ENCODE measurements at regions not wholly inside any gene's neighbourhood (a gene's known extent, or its start where the extent isn't known, plus 50 kb on each side); places are given as distances from the start of the nearest gene placed in this dataset.
"Not testable (repeated sequence)": the region's sequence is repeated elsewhere in the genome, so short reads cannot be mapped to it uniquely, and the experiment has no call there.

DNA sequence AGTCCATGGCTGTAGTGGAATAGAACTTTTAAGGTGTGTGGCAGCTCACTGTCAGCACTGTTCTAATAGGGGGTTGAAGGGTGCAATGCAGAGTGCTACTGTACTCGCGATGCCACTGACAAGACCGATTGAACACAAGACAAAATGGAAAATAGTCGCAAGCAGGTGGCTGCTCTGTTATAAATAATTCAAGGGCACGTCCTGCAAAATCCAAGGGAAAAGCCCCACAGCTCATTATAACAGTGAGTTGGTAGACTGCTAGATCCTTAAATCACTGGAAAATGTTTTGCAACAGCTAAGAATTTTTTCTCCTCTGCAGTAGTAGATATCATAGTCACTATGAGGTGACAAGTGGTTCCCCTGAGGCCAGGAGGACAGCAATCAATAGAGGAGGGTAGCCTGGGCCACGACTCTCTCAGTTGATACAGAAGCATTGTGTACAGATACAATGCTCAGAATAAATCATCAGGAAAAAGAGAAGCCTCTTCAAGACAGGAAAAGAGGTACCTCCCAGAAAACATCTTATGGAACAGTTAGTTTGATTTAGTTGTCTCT is 926.3 kb downstream of the TLE4 start:
- no peak for DNase-seq

DNA sequence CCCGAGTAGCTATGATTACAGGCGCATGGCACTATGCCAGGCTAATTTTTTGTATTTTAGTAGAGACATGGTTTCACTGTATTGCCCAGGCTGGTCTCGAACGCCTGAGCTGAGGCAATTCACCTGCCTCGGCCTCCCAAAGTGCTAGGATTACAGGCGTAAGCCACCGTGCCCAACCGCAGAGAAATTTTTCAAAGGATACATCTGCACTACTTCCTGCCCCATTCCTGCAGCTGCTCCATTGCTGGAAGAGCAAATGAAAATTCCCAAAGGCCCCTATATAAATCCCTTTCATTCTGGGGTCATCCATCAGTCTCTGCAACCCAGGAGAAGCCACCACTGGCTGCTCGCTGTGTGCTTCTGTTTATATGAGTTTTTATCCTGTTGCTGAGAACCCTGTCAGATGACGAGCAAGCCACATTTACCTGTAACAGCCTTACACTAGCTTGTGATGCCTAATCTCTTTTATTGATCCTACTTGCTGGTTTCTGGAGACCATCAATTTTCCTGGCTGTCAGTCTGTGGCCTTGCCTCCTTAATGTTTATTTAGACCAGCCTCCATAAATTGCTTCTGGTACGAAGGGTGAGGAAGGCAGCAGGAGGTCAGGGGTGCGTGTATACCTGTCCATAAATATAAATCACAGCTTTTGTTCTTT is 925.3 kb downstream of the TLE4 start:
- DNase-seq: no peak

- no peak for DNase-seq
Observed at GRCh38 chr9:80493258-80493657, 921.5 kb downstream of the TLE4 start.

GRCh38 chr9:80492221-80492620 is 920.5 kb downstream of the TLE4 start:
- DNase-seq: no peak

DNA sequence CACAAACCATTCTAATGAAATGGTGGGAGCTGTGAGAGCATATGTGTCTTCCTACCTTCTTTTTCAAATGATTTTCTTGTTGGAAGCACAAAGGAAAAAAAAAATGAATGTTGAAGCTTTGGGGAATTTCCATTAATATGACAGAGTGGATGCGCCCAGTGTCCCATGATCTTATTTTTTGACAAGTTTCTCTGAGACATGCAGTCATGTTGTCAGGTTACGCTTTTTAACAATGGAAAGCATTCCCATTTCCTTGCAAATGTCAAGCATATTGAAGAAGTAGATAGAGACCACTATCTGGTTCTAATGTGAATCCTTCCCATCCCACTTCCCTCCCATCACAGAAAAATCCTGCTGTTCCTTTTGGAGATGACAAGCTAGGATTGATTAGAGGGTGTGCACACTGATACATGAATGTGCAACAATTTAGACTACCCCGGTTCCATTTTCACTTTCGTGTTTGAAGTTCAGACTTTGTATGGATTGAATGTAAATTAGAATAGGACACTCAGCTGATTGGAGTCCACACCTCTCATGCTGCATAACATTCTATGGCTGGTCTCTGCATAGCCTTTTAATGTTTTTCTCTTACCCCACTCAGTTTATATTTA is 919.4 kb downstream of the TLE4 start:
- DNase-seq: no peak

DNA sequence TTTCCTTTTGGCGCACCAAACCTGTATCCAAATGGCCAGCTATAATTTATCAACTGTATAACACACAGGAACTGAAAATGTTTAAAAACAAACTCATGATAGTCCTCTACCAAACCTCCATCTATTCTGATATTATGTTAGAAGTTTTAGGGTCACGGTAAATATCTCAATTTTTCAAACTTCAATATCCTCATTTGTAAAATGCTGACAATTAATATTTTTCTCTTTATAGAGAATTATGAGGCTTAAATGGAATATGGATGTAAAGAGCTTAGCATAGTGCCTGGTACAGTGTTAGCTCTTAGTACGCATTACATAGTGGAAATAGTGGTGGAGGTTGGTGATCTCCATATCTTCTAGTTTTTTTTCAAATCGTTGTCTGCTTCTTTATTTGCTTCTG is 917.6 kb downstream of the TLE4 start:
- no peak for DNase-seq

- no peak for DNase-seq
Observed at GRCh38 chr9:80485420-80486250, 913.9 kb downstream of the TLE4 start.

- DNase-seq: not testable (repeated sequence)
Observed at GRCh38 chr9:80482251-80482650, 910.5 kb downstream of the TLE4 start.

GRCh38 chr9:80467632-80468031 is 895.9 kb downstream of the TLE4 start:
- no peak for DNase-seq

GRCh38 chr9:80465556-80465955 is 893.8 kb downstream of the TLE4 start:
- DNase-seq: no peak

DNA sequence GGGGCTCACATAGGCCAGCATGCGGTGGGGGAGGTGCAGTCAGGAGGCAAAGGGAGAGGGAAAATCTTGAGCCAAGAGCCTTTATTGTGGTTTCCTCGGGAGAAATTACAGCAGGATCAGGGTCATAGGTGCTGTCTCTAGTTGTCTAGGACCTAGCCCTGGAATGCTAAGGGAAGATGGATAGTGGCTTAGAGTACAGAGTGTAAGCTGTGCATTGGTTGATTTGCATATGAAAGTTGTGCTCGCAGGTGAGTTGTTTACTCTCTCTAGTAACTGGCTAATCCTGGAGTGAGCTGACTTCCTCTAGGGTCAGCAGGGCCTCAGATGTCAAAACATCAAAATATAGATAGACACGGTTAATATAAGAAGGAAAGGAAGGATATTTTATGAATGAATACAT is 877.7 kb downstream of the TLE4 start:
- no peak for DNase-seq

- no peak for DNase-seq
Observed at GRCh38 chr9:80448996-80449395, 877.2 kb downstream of the TLE4 start.

- DNase-seq: no peak
Observed at GRCh38 chr9:80447876-80448275, 876.1 kb downstream of the TLE4 start.

DNA sequence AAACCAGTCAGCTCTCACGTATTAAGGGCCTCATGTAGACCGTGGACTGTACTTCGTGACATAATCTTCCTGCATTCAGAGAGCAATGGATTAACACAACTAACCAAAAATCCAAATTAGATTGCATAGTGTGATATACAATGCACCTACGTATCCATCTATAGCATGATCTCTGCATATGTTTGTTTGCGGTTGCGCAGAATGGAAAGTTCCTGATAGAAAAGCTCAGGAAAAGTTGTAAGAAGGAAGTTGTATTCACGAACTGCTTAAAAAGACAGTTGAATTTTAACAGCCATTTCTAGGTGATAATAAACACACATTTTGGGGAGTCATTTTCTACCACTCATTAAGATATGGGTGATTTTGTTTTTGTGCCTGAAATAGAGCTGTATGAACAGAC is 869.0 kb downstream of the TLE4 start:
- no peak for DNase-seq

- DNase-seq: no peak
Observed at GRCh38 chr9:80437825-80438224, 866.1 kb downstream of the TLE4 start.

GRCh38 chr9:80437091-80437640 is 865.4 kb downstream of the TLE4 start:
- no peak for DNase-seq

- DNase-seq: no peak
Observed at GRCh38 chr9:80435591-80435990, 863.8 kb downstream of the TLE4 start.

DNA sequence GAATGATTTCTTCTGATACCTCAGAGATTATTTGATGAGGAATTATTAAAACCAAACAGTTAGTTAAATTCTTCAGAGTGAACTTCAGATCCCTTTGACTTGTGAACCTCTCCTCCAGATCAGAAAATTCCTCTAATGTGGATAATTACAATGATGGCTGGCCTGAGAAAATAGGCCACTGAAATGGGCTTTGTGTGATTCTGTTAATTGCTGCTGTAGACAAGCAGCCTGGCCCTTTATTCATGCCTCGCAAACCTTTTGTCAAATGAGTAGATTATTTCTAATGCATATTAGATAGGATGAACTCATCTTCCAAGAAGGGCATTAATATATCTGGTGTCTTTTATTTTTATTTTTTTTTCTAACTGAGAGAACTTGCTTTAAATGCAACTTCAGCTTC is 855.2 kb downstream of the TLE4 start:
- DNase-seq: no peak

GRCh38 chr9:80417211-80417773 is 845.5 kb downstream of the TLE4 start:
- DNase-seq: no peak

- no peak for DNase-seq
Observed at GRCh38 chr9:80410106-80410505, 838.3 kb downstream of the TLE4 start.

GRCh38 chr9:80407220-80407619 is 835.5 kb downstream of the TLE4 start:
- DNase-seq: no peak

DNA sequence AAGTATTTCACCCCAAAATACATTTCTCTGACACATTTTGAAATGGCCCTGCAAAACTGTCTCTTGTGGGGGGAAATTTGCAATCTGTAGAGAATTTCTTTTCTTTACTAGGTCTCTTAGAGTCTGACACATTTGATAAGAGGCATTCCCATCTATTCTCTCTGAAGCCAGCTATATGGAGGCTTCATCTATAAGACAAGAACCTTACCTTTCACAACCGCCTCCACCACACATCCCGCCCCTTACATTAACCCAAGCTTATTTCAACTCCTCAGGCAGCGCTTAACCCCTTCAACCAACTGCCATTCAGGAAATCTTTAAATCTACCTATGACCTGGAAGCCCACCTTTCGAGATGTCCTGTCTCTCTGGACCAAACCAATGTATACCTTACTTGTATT is 829.5 kb downstream of the TLE4 start:
- DNase-seq: no peak

- DNase-seq: no peak
Observed at GRCh38 chr9:80400624-80401230, 829.0 kb downstream of the TLE4 start.
